ENCODE measurements at regions not wholly inside any gene's neighbourhood (a gene's known extent, or its start where the extent isn't known, plus 50 kb on each side); places are given as distances from the start of the nearest gene placed in this dataset.

DNA sequence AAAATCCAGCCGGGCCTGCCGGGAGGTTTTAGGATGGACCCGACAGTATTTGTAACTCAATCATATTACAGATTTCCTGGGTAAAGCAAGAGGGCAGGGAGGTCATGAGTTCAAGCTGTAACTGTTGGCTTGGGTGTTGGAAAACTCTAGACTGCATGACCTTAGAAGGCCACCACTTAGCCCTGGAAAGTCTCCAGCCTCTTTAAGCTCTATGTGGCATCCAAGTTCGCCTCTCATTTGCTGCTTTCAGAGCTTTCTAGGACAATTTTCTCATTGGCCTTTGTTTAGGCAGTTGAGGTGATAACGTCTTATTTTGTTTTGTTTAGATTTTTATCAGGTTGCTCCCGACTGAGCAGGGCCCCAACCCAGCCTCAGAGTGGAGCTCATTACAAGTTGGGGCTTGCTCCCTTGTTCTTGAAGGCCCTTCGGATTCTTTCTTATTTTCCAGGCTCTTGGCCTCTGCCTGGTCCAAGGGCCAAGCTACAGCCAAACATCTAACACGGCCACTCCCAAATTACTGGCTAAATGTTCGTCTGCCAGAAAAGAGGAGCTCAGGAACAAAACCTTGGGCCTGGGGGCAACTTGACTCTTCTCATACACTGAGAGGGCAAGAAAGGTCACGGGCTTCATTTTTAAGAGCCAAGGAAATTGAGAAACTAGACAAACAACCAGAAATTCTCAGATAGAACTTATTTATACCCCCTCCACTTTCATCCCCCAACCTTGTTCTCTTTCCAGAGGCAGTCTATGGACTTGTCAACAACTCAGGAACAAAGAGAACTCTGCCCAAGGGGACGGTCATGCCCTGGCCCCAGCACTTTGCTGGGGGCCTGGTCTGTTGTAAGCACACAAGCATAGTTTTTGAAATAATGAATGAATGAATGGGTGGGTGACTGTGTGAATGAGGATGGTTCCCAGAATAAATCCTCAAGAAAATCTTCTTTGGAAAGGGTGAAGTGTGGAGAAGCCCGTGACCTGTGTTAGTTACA lies 526.9 kb downstream of the BNC2 start:
- DNase-seq, result no peak

DNA sequence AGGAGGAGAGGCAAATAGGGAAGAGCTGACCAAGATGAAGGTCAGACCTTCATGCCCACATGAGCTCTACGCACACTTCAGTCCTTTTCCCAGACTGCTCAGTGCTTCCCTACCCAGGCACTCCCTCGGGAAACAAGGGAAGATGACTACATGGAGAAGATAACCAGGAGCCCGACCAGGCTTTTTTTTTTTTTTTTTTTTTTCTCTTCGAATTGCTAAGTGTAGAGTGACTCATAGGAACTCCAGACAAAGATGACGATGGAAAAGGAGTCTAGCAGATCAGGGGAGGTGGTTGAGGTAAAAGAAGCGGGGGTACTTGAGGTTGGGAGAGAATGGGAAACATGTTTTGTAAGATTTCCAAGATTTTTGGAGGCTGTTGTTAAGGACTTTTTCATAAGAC lies 526.1 kb downstream of the BNC2 start:
- DNase-seq, result no peak

DNA sequence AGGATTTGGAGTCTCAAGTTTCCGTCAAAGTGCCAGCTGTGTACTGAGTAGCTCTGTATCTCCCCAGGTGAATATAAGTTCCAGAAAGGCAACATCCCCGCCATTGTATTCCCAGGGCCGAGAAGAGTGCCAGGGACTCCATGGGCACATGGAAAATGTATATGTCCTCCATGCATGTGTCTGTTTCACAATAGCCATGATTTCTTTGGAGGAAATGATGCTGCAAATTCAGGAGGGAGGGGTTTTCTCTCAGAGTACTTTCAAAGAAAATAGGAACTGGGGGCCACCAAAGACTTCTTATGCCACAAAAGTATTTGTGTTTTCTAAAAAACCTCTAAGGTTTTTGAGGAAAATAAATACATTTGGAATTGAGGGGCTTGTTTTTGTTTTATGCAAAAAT lies 524.6 kb downstream of the BNC2 start:
- no peak for DNase-seq

DNA sequence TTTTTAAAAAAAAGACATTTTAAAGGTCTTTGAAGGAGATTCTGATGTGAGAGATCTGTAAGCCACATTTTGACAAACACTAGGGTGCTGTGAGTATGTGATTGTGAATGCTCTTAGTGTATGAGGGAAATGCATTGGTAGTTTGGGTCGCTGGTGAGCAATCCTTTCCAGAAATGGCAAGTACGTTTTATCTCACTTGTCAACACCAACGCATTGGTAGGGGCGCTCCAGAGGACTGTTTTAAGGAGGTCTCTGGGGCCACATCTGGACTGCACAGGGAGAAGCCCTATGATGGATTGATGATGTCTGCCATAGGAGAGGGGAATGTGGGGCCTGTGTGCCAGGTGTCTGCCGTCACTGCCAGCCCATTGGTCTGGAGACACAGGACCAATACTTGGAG lies 522.6 kb downstream of the BNC2 start:
- no peak for DNase-seq

DNA sequence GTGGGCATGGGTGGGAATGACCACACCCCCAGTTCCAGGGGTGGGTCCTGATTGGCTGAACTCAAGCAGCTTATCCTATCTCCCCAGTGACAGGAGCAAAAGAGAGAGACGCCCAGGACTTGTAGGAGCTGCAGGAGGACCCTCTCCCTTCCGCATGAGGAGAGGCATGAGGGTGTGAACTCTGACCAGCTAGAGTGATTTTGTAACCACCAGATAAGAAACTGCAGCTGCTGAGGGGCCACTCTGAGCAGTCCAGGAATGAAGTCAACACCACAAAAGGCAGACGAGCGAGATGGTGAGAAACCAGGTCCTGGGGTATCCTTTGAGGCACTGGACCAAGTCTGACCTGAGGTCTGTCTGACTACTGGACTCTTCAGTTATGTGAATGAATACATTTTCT lies 521.9 kb downstream of the BNC2 start:
- DNase-seq, result no peak

DNA sequence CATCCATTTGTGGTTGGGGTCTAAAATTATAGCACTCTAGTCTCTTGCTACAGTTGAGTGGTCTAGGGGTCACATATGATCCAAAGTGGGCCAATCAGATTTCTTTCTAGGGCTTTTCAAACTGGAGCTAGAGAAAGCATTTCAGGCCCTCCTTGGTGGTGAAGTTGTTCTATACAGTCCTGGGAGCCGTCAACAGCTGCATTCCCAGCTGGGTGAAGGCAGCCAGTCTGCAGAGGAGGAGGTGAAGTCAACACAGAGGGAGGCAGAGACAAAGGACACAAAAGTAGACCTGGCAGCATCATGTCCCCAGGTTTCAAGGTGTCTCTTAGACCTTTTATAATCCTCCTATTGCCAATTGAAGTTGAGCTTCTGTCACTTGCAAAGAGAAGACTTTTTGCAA lies 518.2 kb downstream of the BNC2 start:
- no peak for DNase-seq

DNA sequence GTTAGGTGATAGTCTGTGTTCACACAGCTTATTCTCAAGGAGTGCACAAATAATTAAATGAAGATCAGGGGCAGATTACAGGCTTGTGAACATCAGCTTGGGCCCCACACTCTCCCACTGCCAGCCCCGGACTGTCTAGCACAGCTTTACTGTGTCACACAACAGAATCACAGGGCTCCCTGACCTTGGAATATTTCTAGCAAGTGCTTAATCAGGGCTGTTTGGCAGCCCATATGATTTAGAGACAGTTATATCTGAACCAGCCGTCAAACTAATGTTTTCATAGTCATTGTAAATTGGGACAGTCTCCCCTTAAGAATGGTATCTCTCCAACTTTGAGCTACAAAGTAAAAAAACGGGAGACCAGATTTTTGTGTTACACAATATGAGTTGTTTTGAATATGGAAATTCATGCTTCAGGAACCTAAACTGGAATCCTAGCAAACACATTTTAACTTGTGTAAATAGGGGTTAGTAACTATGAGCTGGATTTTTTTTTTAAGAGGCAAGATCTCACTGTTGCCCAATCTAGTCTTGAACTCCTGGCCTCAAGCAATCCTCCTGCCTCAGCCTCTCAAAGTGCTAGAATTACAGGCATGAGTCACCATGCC lies 517.6 kb downstream of the BNC2 start:
- DNase-seq, result no peak

DNA sequence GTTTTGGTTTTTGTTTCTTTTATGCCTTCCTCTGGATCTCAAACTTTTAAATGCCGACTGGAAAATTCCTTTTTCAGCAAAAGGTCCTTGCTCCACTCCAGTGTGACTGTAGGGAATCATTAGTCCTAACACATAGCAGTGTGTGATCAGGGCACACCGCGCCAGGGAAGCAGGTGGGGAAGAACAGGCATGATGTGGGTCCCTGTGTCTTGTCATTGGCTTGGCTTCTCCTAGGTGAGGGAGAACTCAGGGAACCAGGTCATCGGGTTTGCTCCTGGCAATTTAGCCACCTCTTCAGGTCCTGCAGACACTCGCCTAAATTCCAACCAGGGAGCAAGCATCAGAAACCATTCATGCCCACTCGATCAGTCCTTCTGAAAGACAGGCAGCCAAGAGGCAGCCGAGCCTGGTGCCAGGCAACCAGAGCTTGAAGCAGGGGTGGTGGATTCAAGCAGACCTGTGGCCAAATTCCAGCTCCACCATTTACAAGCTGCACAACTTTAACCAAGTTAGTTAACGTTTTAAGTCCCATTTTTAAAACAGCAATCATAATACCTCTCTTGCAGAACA lies 514.2 kb downstream of the BNC2 start:
- DNase-seq, result no peak

DNA sequence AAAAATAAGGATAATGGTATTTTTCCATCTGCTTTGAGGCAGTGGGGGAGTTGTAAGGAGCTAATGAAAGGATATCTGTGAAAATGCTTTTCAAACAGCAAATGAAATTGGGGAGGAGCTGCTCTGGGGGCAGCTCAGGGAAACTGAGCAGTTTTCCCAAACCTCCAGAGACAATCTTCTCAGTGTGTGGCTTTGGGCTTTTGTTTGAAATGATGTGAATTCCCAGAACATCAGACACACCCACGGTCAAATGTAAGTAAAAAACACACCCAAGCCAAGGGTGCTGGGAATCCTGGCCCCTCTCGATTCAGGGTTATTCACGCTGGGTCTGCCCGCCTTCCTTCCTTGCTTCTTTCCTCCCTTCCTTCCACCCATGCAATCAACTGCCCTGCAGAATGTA lies 512.6 kb downstream of the BNC2 start:
- DNase-seq, result no peak

DNA sequence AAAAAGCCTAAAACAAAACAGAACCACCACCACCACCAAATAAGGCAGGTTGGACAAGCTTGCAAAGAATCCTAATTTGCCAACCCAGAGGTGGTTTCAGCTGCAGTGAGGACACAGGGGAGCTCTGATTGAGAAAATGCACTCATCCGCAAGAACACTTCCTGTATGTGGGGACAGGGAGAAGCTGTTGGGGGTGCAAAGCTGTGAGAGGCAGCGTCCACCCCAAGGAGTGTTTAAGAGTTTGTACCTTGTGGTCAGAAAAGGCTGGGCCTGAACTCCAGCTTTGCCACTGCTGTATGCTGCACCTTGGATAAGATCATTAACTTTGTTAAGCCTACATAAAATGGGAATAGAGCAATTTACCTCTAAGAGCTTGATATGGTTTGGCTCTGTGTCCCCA lies 511.7 kb downstream of the BNC2 start:
- DNase-seq, result no peak
